GM18519 (cell line): ENCODE measurements at regions not wholly inside any gene's neighbourhood (a gene's known extent, or its start where the extent isn't known, plus 50 kb on each side); places are given as distances from the start of the nearest gene placed in this dataset.
"Not testable (repeated sequence)": the region's sequence is repeated elsewhere in the genome, so short reads cannot be mapped to it uniquely, and the experiment has no call there.

Experiments used
- ATAC-seq: cut with Tn5 transposase; IDR thresholded peaks from one replicate; pipeline ENCODE4 v1.9.1; 2021; ENCODE audit warnings: mild to moderate bottlenecking, moderate library complexity; ENCODE audit not compliant: unreplicated experiment, low FRiP score

- no peak for ATAC-seq
Measured at GRCh38 chr12:127455347-127456265, 811.4 kb upstream of the TMEM132C start.

- no peak for ATAC-seq
Measured at GRCh38 chr12:127457726-127458125, 809.2 kb upstream of the TMEM132C start.

GRCh38 chr12:127459166-127459565 is 807.8 kb upstream of the TMEM132C start:
- ATAC-seq, result no peak

GRCh38 chr12:127459687-127460086 is 807.3 kb upstream of the TMEM132C start:
- ATAC-seq, result no peak

GRCh38 chr12:127463237-127463636 is 803.7 kb upstream of the TMEM132C start:
- ATAC-seq, result no peak

- no peak for ATAC-seq
Measured at GRCh38 chr12:127469331-127469730, 797.6 kb upstream of the TMEM132C start.

- ATAC-seq, result no peak
Measured at GRCh38 chr12:127473766-127474165, 793.2 kb upstream of the TMEM132C start.

GRCh38 chr12:127479256-127479655 is 787.7 kb upstream of the TMEM132C start:
- no peak for ATAC-seq

- ATAC-seq, result no peak
Measured at GRCh38 chr12:127480775-127481314, 786.1 kb upstream of the TMEM132C start.

- ATAC-seq, result no peak
Measured at GRCh38 chr12:127482950-127483349, 784.0 kb upstream of the TMEM132C start.

- ATAC-seq, result no peak
Measured at GRCh38 chr12:127485528-127485927, 781.4 kb upstream of the TMEM132C start.

- ATAC-seq, result no peak
Measured at GRCh38 chr12:127487031-127487430, 779.9 kb upstream of the TMEM132C start.

- ATAC-seq, result no peak
Measured at GRCh38 chr12:127489061-127489460, 777.9 kb upstream of the TMEM132C start.

GRCh38 chr12:127494961-127495915 is 771.7 kb upstream of the TMEM132C start:
- ATAC-seq, result no peak

GRCh38 chr12:127496255-127496654 is 770.7 kb upstream of the TMEM132C start:
- no peak for ATAC-seq

- no peak for ATAC-seq
Measured at GRCh38 chr12:127500512-127501035, 766.4 kb upstream of the TMEM132C start.

- ATAC-seq, result no peak
Measured at GRCh38 chr12:127501916-127502315, 765.1 kb upstream of the TMEM132C start.

GRCh38 chr12:127503246-127503645 is 763.7 kb upstream of the TMEM132C start:
- no peak for ATAC-seq

GRCh38 chr12:127503996-127504395 is 763.0 kb upstream of the TMEM132C start:
- ATAC-seq, result not testable (repeated sequence)

GRCh38 chr12:127504874-127505273 is 762.1 kb upstream of the TMEM132C start:
- ATAC-seq, result no peak

- ATAC-seq, result no peak
Measured at GRCh38 chr12:127507341-127507740, 759.6 kb upstream of the TMEM132C start.
